NCI-H2029 treated with DMSO at 0.1 percent for 48 hours (cell line): ENCODE measurements at regions not wholly inside any gene's neighbourhood (a gene's known extent, or its start where the extent isn't known, plus 50 kb on each side); places are given as distances from the start of the nearest gene placed in this dataset.
"Not testable (repeated sequence)": the region's sequence is repeated elsewhere in the genome, so short reads cannot be mapped to it uniquely, and the experiment has no call there.

Experiments
- DNase-seq: peaks from one replicate; lab custom pipeline; 2025; lab: John Stamatoyannopoulos, UW

- DNase-seq, result not testable (repeated sequence)
These were observed 583.3 kb upstream of the MDGA2 start for GRCh38 chr14:48258703-48259102.

GRCh38 chr14:48253020-48253419 lies 577.6 kb upstream of the MDGA2 start:
- DNase-seq, result no peak

GRCh38 chr14:48251290-48251689 lies 575.9 kb upstream of the MDGA2 start:
- no peak for DNase-seq

GRCh38 chr14:48250575-48250974 lies 575.2 kb upstream of the MDGA2 start:
- no peak for DNase-seq

GRCh38 chr14:48247977-48248376 lies 572.6 kb upstream of the MDGA2 start:
- DNase-seq, result no peak

GRCh38 chr14:48243900-48244299 lies 568.5 kb upstream of the MDGA2 start:
- no peak for DNase-seq

GRCh38 chr14:48229091-48229490 lies 553.7 kb upstream of the MDGA2 start:
- DNase-seq, result no peak

- DNase-seq, result peak; percentile 1
These were observed 518.5 kb upstream of the MDGA2 start for GRCh38 chr14:48193893-48194292.

- DNase-seq, result not testable (repeated sequence)
These were observed 474.2 kb upstream of the MDGA2 start for GRCh38 chr14:48149624-48150023.

GRCh38 chr14:48140804-48141203 lies 465.4 kb upstream of the MDGA2 start:
- DNase-seq, result no peak

GRCh38 chr14:48129472-48129871 lies 454.1 kb upstream of the MDGA2 start:
- DNase-seq, result no peak

GRCh38 chr14:48127674-48128073 lies 452.3 kb upstream of the MDGA2 start:
- no peak for DNase-seq

- no peak for DNase-seq
These were observed 450.2 kb upstream of the MDGA2 start for GRCh38 chr14:48125654-48126053.

- DNase-seq, result no peak
These were observed 438.3 kb upstream of the MDGA2 start for GRCh38 chr14:48113713-48114112.

GRCh38 chr14:48111151-48111550 lies 435.7 kb upstream of the MDGA2 start:
- DNase-seq, result no peak

- DNase-seq, result no peak
These were observed 432.2 kb upstream of the MDGA2 start for GRCh38 chr14:48107646-48108045.

GRCh38 chr14:48096897-48097296 lies 421.5 kb upstream of the MDGA2 start:
- DNase-seq, result no peak

- no peak for DNase-seq
These were observed 411.1 kb upstream of the MDGA2 start for GRCh38 chr14:48086516-48086915.

GRCh38 chr14:48075487-48075886 lies 400.1 kb upstream of the MDGA2 start:
- no peak for DNase-seq

GRCh38 chr14:48052973-48053372 lies 377.6 kb upstream of the MDGA2 start:
- no peak for DNase-seq

GRCh38 chr14:48035836-48036235 lies 360.4 kb upstream of the MDGA2 start:
- DNase-seq, result no peak

- DNase-seq, result no peak
These were observed 351.7 kb upstream of the MDGA2 start for GRCh38 chr14:48027115-48027514.

GRCh38 chr14:48023881-48024280 lies 348.5 kb upstream of the MDGA2 start:
- DNase-seq, result no peak

- not testable (repeated sequence) for DNase-seq
These were observed 336.1 kb upstream of the MDGA2 start for GRCh38 chr14:48011484-48011883.

GRCh38 chr14:48008646-48009045 lies 333.2 kb upstream of the MDGA2 start:
- no peak for DNase-seq
